ENCODE measurements at regions not wholly inside any gene's neighbourhood (a gene's known extent, or its start where the extent isn't known, plus 50 kb on each side); places are given as distances from the start of the nearest gene placed in this dataset.

GRCh38 chr10:120983721-120984120, 132.6 kb downstream of the WDR11 start:
- TF ChIP-seq CTCF (IDR thresholded peaks at IDR 0.05) (no peak), POLR2A (IDR thresholded peaks at IDR 0.05) (no peak)

Data from thyroid gland (tissue), 4 donors.